ENCODE measurements at regions not wholly inside any gene's neighbourhood (a gene's known extent, or its start where the extent isn't known, plus 50 kb on each side); places are given as distances from the start of the nearest gene placed in this dataset.
A peak's percentile ranks its signal among the peaks of the same experiment; 100 is the strongest.

GRCh38 chr13:26919732-26920131 lies 159.1 kb upstream of the GPR12 start:
- FAIRE-seq (no peak), DNase-seq (ENCODE audit: low read depth, low spot score) (no peak), ATAC-seq (no peak)
- CTCF ChIA-PET: interaction anchor here (3.3 kb wide), 1 partner anchor 10 kb away, joined by 19 read pairs; no protein-coding TSS in a partner anchor
- WGBS (ENCODE audit: insufficient coverage, insufficient replicate concordance, low lambda C conversion rate, missing lambda C conversion rate): 43% methylated on average over 2 of the region's 2 CpGs
- Histone ChIP-seq H4K20me1 (ENCODE audit: control insufficient read depth, insufficient read depth) (no peaks in the 10 kb centered on the region), H3K27me3 (replicated peaks in 1 of 2; ENCODE audit: control insufficient read depth in 2 of 2, insufficient read depth in 2 of 2, low read length in 1 of 2) (peaks cover 0 to 3% of the 10 kb centered on the region in 2 experiments; a peak in 1 of 4 replicates), H3K36me3 (ENCODE audit: control insufficient read depth in 2 of 2, insufficient read depth in 2 of 2, low read length in 1 of 2) (no peaks in the 10 kb centered on the region), H3K4me2 (ENCODE audit: control insufficient read depth, insufficient read depth) (no peak overlapping the region), H3K27ac (ENCODE audit: control insufficient read depth, insufficient read depth) (no peak overlapping the region), H2AFZ (ENCODE audit: control insufficient read depth, low read depth, low read length) (no peak overlapping the region), H3K4me1 (ENCODE audit: control insufficient read depth, insufficient read depth, low read length) (no peaks in the 10 kb centered on the region), H3K4me3 (no peak overlapping the region), H3K9ac (ENCODE audit: control insufficient read depth, insufficient read depth, low read length) (no peak overlapping the region), H3K9me3 (replicated peaks; ENCODE audit: control insufficient read depth, insufficient read depth, low read length) (no peaks in the 10 kb centered on the region; the same call in 2 of the 3 replicates), H3K79me2 (ENCODE audit: control insufficient read depth, insufficient read depth, low read length) (no peaks in the 10 kb centered on the region)
- TF ChIP-seq POU2F2 (IDR thresholded peaks at IDR 0.05; ENCODE audit: borderline replicate concordance, low read depth, low read length) (no peak), NFIC (IDR thresholded peaks at IDR 0.05; ENCODE audit: low read depth, low read length) (no peak), SRF (IDR thresholded peaks at IDR 0.05; ENCODE audit: low read depth in 2 of 2, low read length in 2 of 2) (no peak), ATF7 (IDR thresholded peaks at IDR 0.05; ENCODE audit: low read depth) (no peak), TAF1 (IDR thresholded peaks at IDR 0.05; ENCODE audit: borderline replicate concordance, low read depth, low read length) (no peak)
- intact Hi-C loops (cut with micrococcal nuclease; ENCODE audit: unreplicated experiment): no loop called here
- no TSS peak for BruUV-seq (replicated peaks)
- RAD21 ChIA-PET (ENCODE audit: unreplicated experiment): no interaction called here
- SMC1A ChIA-PET (ENCODE audit: uncharacterized antibody, unreplicated experiment): interaction anchor here (0.6 kb wide), 1 partner anchor 80 kb away, joined by 3 read pairs; no protein-coding TSS in a partner anchor
- POLR2A ChIA-PET: no interaction called here
- in situ Hi-C loops (cut with MboI): no loop called here

- no peaks in the 10 kb centered on the region for H4K20me1 ChIP-seq (ENCODE audit: control insufficient read depth, insufficient read depth)
- H3K27me3 ChIP-seq (replicated peaks in 1 of 2; ENCODE audit: control insufficient read depth in 2 of 2, insufficient read depth in 2 of 2, low read length in 1 of 2): peaks cover 0 to 3% of the 10 kb centered on the region in 2 experiments; a peak in 1 of 4 replicates
- WGBS (ENCODE audit: insufficient coverage, insufficient replicate concordance, low lambda C conversion rate, missing lambda C conversion rate): 40% methylated on average over 7 of the region's 7 CpGs
- POLR2A ChIA-PET: interaction anchor here (0.6 kb wide), 1 partner anchor 13 kb away, joined by 3 read pairs; no protein-coding TSS in a partner anchor
- H3K9ac ChIP-seq (ENCODE audit: control insufficient read depth, insufficient read depth, low read length): no peak overlapping the region
- DNase-seq (ENCODE audit: low read depth, low spot score): no peak
- TF ChIP-seq RAD51 (IDR thresholded peaks at IDR 0.05): no peak
- TF ChIP-seq CREB1 (IDR thresholded peaks at IDR 0.05; ENCODE audit: low read depth): no peak
- no peak for TF ChIP-seq SUPT20H (IDR thresholded peaks at IDR 0.05; ENCODE audit: borderline replicate concordance, control insufficient read depth, low read depth, low read length)
- no peak for TF ChIP-seq SIN3A (IDR thresholded peaks at IDR 0.05; ENCODE audit: low read depth, low read length)
- TF ChIP-seq, protein P1, sequence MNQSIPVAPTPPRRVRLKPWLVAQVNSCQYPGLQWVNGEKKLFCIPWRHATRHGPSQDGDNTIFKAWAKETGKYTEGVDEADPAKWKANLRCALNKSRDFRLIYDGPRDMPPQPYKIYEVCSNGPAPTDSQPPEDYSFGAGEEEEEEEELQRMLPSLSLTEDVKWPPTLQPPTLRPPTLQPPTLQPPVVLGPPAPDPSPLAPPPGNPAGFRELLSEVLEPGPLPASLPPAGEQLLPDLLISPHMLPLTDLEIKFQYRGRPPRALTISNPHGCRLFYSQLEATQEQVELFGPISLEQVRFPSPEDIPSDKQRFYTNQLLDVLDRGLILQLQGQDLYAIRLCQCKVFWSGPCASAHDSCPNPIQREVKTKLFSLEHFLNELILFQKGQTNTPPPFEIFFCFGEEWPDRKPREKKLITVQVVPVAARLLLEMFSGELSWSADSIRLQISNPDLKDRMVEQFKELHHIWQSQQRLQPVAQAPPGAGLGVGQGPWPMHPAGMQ (IDR thresholded peaks at IDR 0.05; ENCODE audit: borderline replicate concordance): no peak
- TF ChIP-seq MXI1 (IDR thresholded peaks at IDR 0.05; ENCODE audit: low read depth, low read length): no peak
- H2AFZ ChIP-seq (ENCODE audit: control insufficient read depth, low read depth, low read length): no peak overlapping the region
- SMC1A ChIA-PET (ENCODE audit: uncharacterized antibody, unreplicated experiment): no interaction called here
- no peaks in the 10 kb centered on the region for H3K4me1 ChIP-seq (ENCODE audit: control insufficient read depth, insufficient read depth, low read length)
- no TSS peak for BruUV-seq (replicated peaks)
- no peak overlapping the region for H3K27ac ChIP-seq (ENCODE audit: control insufficient read depth, insufficient read depth)
- H3K4me3 ChIP-seq: no peak overlapping the region
- no peak for FAIRE-seq
- H3K4me2 ChIP-seq (ENCODE audit: control insufficient read depth, insufficient read depth): no peak overlapping the region
- H3K36me3 ChIP-seq (ENCODE audit: control insufficient read depth in 2 of 2, insufficient read depth in 2 of 2, low read length in 1 of 2): no peaks in the 10 kb centered on the region
- no peaks in the 10 kb centered on the region; the same call in 2 of the 3 replicates for H3K9me3 ChIP-seq (replicated peaks; ENCODE audit: control insufficient read depth, insufficient read depth, low read length)
- H3K79me2 ChIP-seq (ENCODE audit: control insufficient read depth, insufficient read depth, low read length): no peaks in the 10 kb centered on the region
- in situ Hi-C loops (cut with MboI) (no loop called here), intact Hi-C loops (cut with micrococcal nuclease; ENCODE audit: unreplicated experiment) (no loop called here)
- CTCF ChIA-PET: interaction anchor here (3.3 kb wide), 1 partner anchor 10 kb away, joined by 19 read pairs; no protein-coding TSS in a partner anchor
- RAD21 ChIA-PET (ENCODE audit: unreplicated experiment): no interaction called here
- ATAC-seq: peak; percentile 15; the same call in 1 of the 3 replicates
Measured at GRCh38 chr13:26919311-26919710, 158.7 kb upstream of the GPR12 start.

Measured in GM12878 (cell line).